NCI-H146 treated with DMSO at 0.1 percent for 48 hours (cell line): ENCODE measurements at regions not wholly inside any gene's neighbourhood (a gene's known extent, or its start where the extent isn't known, plus 50 kb on each side); places are given as distances from the start of the nearest gene placed in this dataset.
"Not testable (repeated sequence)": the region's sequence is repeated elsewhere in the genome, so short reads cannot be mapped to it uniquely, and the experiment has no call there.

ENCODE experiments used
- DNase-seq: peaks from one replicate; lab custom pipeline; 2025; ENCODE audit not compliant: unreplicated experiment; lab: John Stamatoyannopoulos, UW

DNA sequence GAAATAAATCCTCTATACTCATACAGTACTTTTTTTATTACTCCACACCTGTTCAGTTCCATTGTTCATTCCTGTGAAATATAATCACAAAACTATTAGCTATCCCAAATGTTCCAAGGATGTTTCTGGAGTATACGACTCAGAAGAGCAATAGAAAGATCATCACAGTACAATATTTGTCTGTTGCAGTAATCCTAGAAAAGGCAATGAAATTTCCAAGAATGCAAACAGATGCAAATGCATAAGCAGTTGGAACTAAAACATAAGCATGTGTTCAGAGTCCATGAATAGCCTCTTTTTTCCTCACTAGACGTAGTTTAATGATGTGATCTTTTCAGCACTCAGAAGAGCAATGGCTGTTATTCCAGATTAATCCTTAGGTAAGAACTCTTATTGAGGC lies 55.2 kb downstream of the RTL3 start:
- no peak for DNase-seq

DNA sequence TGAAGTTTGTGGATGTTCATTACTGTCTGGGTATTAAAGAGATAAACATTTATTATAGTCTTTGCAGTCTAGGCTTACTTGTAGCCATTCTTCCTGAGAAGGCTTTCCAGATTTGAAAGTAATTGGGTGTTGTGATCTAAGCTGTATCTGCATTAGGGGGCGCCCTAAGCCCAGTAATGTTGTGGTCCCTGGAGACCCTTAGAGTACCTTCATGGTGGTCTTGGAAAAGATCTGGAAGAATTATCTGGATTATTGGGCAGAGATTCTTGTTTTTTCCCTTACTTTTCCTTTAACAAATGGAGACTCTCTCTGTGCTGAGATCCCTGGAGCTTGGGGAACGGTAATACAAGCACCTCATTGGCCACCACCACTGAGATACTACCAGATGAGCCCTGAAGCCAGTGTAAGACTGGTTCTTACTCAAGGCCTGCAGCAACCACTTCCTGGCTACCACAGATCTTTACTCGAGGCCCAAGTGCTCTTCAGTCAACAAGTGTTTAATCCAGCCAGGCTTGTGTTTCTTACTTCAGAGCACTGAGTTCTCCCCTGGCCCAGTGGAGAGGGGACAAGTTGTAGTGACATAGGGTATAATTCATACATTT lies 63.1 kb downstream of the RTL3 start:
- no peak for DNase-seq

GRCh38 chrX:78593701-78594100 lies 65.4 kb downstream of the RTL3 start:
- no peak for DNase-seq

DNA sequence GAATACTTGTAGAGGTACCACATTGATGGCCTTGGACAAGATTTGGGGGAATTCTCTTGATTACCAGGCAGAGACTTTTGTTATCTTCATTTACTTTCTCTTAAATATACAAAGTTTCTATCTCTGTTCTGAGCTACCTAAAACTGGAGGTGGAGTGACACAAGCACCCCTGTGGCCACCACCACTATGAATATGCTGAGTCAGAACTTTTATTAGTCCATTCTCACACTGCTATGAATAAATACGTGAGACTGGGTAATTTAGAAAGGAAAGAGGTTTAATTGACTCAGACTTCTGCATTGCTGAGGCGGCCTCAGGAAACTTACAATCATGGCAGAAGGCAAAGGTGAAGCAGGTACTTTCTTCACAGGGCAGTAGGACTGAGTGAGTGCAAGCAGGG lies 67.1 kb downstream of the RTL3 start:
- DNase-seq, result no peak

- no peak for DNase-seq
Measured at GRCh38 chrX:78574306-78574705, 84.8 kb downstream of the RTL3 start.

- DNase-seq, result no peak
Measured at GRCh38 chrX:78573630-78574029, 85.5 kb downstream of the RTL3 start.

DNA sequence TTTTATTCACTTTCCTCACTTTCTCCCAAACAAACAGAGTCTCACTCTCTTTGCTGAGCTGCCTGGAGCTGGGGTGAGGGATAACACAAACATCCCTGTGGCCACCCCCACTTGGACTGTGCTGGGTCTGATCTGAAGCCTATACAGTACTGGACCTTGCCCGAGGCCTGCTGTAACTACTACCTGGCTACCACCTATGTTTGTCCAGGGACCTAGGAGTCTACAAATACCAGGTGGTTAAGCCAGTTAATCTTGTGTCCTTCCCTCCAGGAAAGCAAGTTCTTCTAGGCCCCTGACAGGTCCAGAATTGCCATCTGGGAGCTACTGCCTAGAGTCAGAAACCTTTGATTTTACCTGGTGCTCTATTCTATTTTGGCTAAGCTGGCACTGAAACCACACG lies 87.3 kb downstream of the RTL3 start:
- DNase-seq, result no peak

- DNase-seq, result no peak
Measured at GRCh38 chrX:78555401-78555980, 103.6 kb downstream of the RTL3 start.

DNA sequence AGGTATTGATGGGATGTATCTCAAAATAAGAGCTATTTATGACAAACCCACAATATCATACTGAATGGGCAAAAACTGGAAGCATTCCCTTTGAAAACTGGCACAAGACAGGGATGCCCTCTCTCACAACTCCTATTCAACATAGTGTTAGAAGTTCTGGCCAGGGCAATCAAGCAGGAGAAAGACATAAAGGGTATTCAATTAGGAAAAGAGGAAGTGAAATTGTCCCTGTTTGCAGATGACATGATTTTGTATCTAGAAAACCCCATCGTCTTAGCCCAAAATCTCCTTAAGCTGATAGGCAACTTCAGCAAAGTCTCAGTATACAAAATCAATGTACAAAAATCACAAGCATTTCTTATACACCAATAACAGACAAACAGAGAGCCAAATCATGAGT lies 106.5 kb downstream of the RTL3 start:
- not testable (repeated sequence) for DNase-seq

GRCh38 chrX:78548012-78548411 lies 111.1 kb downstream of the RTL3 start:
- DNase-seq, result no peak

- no peak for DNase-seq
Measured at GRCh38 chrX:78545233-78545632, 113.9 kb downstream of the RTL3 start.

DNA sequence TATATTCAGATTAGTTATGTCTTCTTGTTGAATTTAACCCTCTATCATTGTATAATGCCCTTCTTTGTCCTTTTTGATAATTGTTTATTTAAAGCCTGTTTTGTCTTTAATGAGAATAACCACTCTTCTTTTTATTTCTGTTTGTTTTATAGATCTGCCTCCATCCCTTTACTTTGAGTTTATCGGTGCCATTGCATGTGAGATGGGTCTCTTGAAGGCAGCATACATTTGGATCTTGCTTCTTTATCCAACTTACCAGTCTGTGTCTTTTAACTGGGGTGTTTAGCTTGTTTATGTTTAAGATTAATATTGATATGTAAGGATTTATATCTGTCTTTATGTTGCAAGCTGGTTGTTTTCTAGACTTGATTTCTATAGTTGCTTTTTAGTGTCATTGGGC lies 115.8 kb downstream of the RTL3 start:
- DNase-seq, result no peak

DNA sequence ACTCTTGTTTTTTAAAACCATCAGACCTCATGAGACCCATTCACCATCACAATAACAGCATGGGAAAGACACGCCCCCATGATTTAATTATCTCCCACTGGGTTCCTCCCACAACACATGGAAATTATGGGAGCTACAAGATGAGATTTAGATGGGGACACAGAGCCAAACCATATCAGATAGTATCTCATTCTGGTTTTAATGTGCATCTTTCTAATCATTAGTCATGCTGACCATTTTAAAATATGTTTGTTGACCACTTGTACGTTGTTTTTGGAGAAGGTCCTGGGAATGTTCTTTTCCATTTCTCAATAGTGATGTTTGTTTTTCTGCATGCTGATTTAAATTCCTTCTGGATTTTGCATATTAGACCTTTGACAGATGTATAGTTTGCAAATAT lies 119.0 kb downstream of the RTL3 start:
- no peak for DNase-seq

DNA sequence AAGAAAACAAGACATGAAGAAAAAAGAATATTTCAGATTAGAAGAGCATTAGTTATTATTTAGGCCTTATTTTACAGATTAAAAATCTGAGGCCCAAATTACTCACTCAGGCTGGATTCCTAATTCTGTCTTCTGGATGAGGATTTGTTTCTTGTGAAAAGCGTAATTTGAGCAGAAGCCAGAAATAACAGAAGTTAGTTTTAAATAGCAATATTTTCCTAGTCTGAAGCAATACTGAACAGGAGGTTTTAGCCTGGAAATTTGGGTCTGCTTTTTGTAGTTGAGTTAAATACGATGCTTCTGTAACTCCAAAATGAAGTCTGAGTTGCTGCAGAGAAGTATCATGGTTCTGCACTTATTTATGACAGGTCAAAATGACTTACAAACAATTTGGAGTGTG lies 124.9 kb downstream of the RTL3 start:
- DNase-seq, result no peak

GRCh38 chrX:78532363-78532762 lies 126.8 kb downstream of the RTL3 start:
- no peak for DNase-seq

DNA sequence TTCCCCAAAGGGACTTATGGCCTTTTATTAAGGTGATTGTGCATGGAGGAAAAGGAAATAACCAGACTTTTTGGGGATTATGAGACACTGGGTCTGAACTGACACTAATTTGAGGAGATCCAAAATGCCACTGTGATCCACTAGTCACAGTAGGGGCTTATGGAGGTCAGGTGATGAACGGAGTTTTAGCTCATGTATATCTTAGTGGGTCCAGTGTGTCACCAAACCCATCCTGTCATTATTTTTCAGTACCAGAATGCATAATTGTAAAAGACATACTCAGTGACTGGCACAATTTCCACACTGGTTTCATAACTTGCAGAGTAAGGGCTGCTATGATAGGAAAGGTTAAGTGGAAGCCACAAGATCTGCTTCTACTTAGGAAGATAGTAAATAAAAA lies 131.3 kb downstream of the RTL3 start:
- no peak for DNase-seq

DNA sequence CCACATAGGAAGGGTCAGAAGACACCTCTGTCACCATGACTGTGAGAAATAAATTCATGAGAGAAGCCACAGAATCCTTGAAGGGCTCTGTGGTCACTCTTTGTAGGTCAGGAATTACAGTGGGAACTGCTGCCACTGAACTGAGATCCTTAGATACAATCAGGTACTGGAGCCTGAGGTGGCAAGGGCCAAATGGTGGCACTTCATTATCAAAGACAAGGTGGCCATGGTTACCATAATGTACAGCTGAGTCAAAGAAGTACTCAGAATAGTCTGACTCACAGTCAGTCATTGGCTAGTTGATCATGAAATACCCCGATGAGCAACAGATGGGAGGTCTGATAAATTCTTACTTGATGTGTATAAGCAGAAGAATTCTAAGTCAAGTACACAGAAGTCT lies 131.9 kb downstream of the RTL3 start:
- DNase-seq, result no peak

- DNase-seq, result no peak
Measured at GRCh38 chrX:78522601-78523000, 136.5 kb downstream of the RTL3 start.

- DNase-seq, result no peak
Measured at GRCh38 chrX:78517124-78517523, 142.0 kb downstream of the RTL3 start.

DNA sequence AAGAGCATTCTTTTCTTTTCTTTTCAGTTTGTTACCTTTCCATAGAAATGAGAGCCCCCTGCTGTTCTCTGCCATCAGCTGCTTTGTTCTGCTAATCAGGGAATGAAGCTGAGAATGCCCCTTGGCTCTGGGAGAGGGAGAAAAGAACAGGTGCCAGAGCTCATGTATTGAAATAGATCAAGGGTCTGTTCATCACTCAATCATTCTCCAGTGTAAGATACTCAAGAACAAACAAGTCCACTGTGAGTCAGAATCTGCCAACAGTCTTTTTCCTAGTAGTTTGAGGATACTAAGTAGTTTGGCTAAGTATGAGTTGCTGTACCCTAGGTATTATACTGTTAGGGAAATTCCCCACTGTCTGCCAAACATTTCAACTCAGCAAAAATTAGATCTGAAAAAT lies 144.3 kb downstream of the RTL3 start:
- peak; percentile 84 for DNase-seq

GRCh38 chrX:78513971-78514738 lies 145.0 kb downstream of the RTL3 start:
- no peak for DNase-seq

DNA sequence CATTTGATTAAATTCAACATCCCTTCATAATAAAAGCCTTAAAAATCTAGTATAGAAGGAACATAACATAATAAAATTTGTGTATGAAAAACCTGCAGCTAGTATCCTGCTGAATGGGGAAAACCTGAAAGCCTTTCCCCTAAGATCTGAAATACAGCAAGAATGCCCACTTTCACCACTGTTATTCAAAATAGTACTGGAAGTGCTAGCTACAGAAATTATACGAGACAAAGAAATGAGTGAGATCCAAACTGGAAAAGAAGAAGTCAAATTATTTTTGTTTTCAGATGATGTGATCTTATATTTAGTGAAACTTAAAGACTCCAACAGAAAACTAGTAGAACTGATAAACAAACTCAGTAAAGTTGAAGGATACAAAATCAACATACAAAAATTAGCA lies 152.9 kb downstream of the RTL3 start:
- DNase-seq, result no peak

GRCh38 chrX:78496483-78496882 lies 162.6 kb downstream of the RTL3 start:
- DNase-seq, result no peak
